Spleen (tissue), 7 donors: ENCODE measurements at regions not wholly inside any gene's neighbourhood (a gene's known extent, or its start where the extent isn't known, plus 50 kb on each side); places are given as distances from the start of the nearest gene placed in this dataset.

Experiments
- microRNA-seq, 3 donors: library from miRNA; unstranded; fragments of <30 nt; microRNA quantifications; one replicate each; pipeline versions ENCODE4 to v1.1.0, GENCODE V29; 2019 to 2020
- small RNA-seq, 4 donors: library from RNA; depleted of rRNA; stranded (forward); fragments of <200 nt; gene quantifications; one replicate each; pipeline ENCODE3, GENCODE V24; 2016
- donor health status: DM: no; HTN: no; CAD: no; lungs with moderate emphysema.
- donor health status: DM: no; HTN: no; CAD: no.
- donor health status: DM: yes; HTN: yes; CAD: no.

Small RNA genes in the stretch of these regions (microRNA-seq; reads per million reads assigned to microRNA genes)
- gene MIR3680-1, result 0 reads per million in 3 donors

Small RNA genes in the stretch of these regions (small RNA-seq; reads per million reads assigned to genes)
- 0 reads per million in 4 donors for gene MIR3680-1
